A673 (cell line): ENCODE measurements at regions not wholly inside any gene's neighbourhood (a gene's known extent, or its start where the extent isn't known, plus 50 kb on each side); places are given as distances from the start of the nearest gene placed in this dataset.

Experiments
- BruUV-seq: library from RNA; stranded (reverse); fragments of 400-500 nt; replicated peaks from 2 replicates; lab custom pipeline; 2021; lab: Mats Ljungman, UMichigan
- CTCF ChIA-PET: fragments of 300-600 bp; sonication (Branson Sonifier 250); formaldehyde crosslinking; loops from one replicate; lab custom pipeline; 2022; ENCODE audit warnings: antibody characterized with exemption; lab: Charles Lee
- POLR2A ChIA-PET: fragments of 300-600 bp; sonication (Branson Sonifier 250); formaldehyde crosslinking; loops from one replicate; lab custom pipeline; 2022; ENCODE audit warnings: antibody characterized with exemption; ENCODE audit not compliant: low non-redundant PET; lab: Charles Lee
- DNase-seq: peaks from one replicate; pipeline ENCODE4 v3.0.0-alpha.2; 2015; ENCODE audit warnings: low spot score
- H3K27ac ChIP-seq: fragments of 200-600 bp; sonication (generic); 2 replicates; pipeline ENCODE4 v1.5.1; 2016; ENCODE audit warnings: mixed run types, low read depth, mild to moderate bottlenecking, mixed read lengths, antibody characterized with exemption, low read length; ENCODE audit not compliant: poor library complexity, severe bottlenecking
- H3K27me3 ChIP-seq: fragments of 200-600 bp; sonication (generic); replicated peaks from 2 replicates; pipeline ENCODE4 v1.6.1; 2017; ENCODE audit warnings: mixed run types, low read depth, mild to moderate bottlenecking, mixed read lengths, antibody characterized with exemption, low read length; ENCODE audit not compliant: insufficient read depth, poor library complexity
- H3K36me3 ChIP-seq: fragments of 200-600 bp; sonication (generic); 2 replicates; pipeline ENCODE4 v1.6.1; 2016; ENCODE audit warnings: mixed run types, mild to moderate bottlenecking, mixed read lengths, antibody characterized with exemption, low read length; ENCODE audit not compliant: insufficient read depth, poor library complexity, severe bottlenecking
- H3K4me1 ChIP-seq: fragments of 200-600 bp; sonication (generic); 2 replicates; pipeline ENCODE4 v1.6.1; 2017; ENCODE audit warnings: mixed run types, mild to moderate bottlenecking, mixed read lengths, antibody characterized with exemption, low read length; ENCODE audit not compliant: insufficient read depth, poor library complexity, severe bottlenecking
- H3K4me3 ChIP-seq: fragments of 200-600 bp; sonication (generic); 2 replicates; pipeline ENCODE4 v1.5.1; 2016; ENCODE audit warnings: low read depth, mixed run types, mild to moderate bottlenecking, mixed read lengths, low read length; ENCODE audit not compliant: poor library complexity, severe bottlenecking
- H3K9me3 ChIP-seq: fragments of 200-600 bp; sonication (generic); 2 replicates; pipeline ENCODE4 v1.6.1; 2016; ENCODE audit warnings: mixed run types, low read depth, mild to moderate bottlenecking, mixed read lengths, antibody characterized with exemption, low read length; ENCODE audit not compliant: poor library complexity, severe bottlenecking
- EZH2 ChIP-seq: fragments of 200-600 bp; sonication (generic); IDR thresholded peaks from 2 replicates; pipeline ENCODE4 v1.6.1; 2017; ENCODE audit warnings: borderline replicate concordance, low read depth, mild to moderate bottlenecking, mixed read lengths, antibody characterized with exemption, low read length; ENCODE audit not compliant: poor library complexity, severe bottlenecking
- intact Hi-C: fragments of 100-400 bp; cut with micrococcal nuclease; formaldehyde crosslinking; loops from one replicate; pipeline ENCODE4 v1.10.0; 2022; ENCODE audit not compliant: unreplicated experiment
- TF ChIP-seq, protein P1 (sequence below): fragments of 300-800, 200-600 bp; sonication (generic); conservative IDR thresholded peaks from 2 replicates; pipeline ENCODE4 v1.5.1; 2017; ENCODE audit warnings: low read depth, mild to moderate bottlenecking, antibody characterized with exemption, low read length, moderate library complexity, mixed read lengths

DNA sequence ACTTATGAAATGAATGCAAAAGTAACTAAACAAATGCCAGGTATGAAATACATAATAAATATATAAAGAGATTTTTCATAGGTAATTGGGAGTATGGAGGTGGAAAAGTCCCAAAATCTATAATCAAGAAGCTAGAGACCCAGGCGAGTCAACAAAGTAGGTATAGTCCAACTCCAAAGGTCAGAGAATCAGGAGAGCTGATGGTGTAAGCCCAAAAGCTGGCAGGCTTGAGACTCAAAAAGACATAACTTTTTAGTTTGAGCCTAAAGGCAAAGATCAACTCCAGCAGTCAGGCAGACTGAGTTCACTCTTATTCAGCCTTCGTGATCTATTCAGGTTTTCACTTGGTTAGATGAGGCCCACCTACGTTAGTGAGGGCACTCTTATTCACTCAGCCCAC is 157.4 kb upstream of the TMCO5A start:
- H3K9me3 ChIP-seq: no peaks in the 10 kb centered on the region
- H3K4me3 ChIP-seq: no peak overlapping the region
- BruUV-seq: no TSS peak
- no peaks in the 10 kb centered on the region for H3K36me3 ChIP-seq
- H3K4me1 ChIP-seq: peaks cover 5% of the 10 kb centered on the region
- DNase-seq: no peak
- intact Hi-C loops: no loop called here
- no peak overlapping the region for H3K27ac ChIP-seq
- ChIA-PET CTCF (no interaction called here), POLR2A (no interaction called here)
- TF ChIP-seq, protein P1, sequence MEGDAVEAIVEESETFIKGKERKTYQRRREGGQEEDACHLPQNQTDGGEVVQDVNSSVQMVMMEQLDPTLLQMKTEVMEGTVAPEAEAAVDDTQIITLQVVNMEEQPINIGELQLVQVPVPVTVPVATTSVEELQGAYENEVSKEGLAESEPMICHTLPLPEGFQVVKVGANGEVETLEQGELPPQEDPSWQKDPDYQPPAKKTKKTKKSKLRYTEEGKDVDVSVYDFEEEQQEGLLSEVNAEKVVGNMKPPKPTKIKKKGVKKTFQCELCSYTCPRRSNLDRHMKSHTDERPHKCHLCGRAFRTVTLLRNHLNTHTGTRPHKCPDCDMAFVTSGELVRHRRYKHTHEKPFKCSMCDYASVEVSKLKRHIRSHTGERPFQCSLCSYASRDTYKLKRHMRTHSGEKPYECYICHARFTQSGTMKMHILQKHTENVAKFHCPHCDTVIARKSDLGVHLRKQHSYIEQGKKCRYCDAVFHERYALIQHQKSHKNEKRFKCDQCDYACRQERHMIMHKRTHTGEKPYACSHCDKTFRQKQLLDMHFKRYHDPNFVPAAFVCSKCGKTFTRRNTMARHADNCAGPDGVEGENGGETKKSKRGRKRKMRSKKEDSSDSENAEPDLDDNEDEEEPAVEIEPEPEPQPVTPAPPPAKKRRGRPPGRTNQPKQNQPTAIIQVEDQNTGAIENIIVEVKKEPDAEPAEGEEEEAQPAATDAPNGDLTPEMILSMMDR: no peak
- no peak for TF ChIP-seq EZH2
- no peaks in the 10 kb centered on the region for H3K27me3 ChIP-seq

DNA sequence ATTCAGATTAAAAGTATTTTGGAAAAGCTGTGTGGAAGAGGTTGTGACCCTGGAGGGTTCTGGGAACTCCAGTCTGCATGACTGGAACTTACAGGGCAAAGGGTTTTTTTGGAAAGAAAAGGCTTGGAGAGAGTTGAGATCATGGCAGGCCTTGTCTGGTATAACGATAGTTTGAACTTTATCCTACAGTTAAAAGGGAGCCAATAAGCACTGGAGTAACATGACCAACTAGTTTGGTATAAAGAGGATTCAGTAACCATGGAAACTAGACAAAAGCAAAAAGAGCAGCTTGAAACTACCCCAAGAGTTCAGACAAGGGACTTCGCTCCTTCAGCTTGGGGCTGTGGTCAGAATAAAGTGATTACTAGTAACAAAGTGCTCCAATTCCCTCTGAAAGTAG is 151.2 kb upstream of the TMCO5A start:
- no peaks in the 10 kb centered on the region for H3K36me3 ChIP-seq
- no peaks in the 10 kb centered on the region for H3K9me3 ChIP-seq
- no TSS peak for BruUV-seq
- no peak overlapping the region for H3K4me3 ChIP-seq
- H3K27ac ChIP-seq: no peak overlapping the region
- no peak for TF ChIP-seq EZH2
- TF ChIP-seq, protein P1: no peak
- ChIA-PET POLR2A (no interaction called here), CTCF (no interaction called here)
- no peak for DNase-seq
- intact Hi-C loops: no loop called here
- H3K27me3 ChIP-seq: no peaks in the 10 kb centered on the region
- H3K4me1 ChIP-seq: no peaks in the 10 kb centered on the region

DNA sequence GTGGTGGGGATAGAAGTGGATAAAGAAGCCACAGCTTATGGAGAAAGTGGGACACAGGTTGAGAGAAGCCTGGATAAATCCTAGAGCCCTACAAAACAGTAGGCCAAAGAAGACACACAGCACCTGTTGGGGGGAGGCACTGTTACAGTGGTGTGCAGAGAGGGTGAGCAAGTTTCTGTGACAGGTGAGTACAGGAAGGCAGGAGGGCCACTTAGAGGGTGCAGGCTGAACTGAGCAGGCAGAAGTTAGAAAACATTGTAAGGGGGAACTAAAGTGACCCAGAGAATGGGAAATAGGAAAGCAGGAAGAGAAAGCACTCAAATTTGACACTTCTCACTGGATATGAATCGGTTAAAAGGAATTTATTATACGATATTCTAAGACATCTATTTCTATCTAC is 146.1 kb upstream of the TMCO5A start:
- ChIA-PET POLR2A (no interaction called here), CTCF (no interaction called here)
- Histone ChIP-seq H3K36me3 (no peaks in the 10 kb centered on the region), H3K9me3 (no peaks in the 10 kb centered on the region), H3K4me1 (no peaks in the 10 kb centered on the region), H3K27ac (no peak overlapping the region), H3K27me3 (no peaks in the 10 kb centered on the region), H3K4me3 (no peak overlapping the region)
- DNase-seq: no peak
- TF ChIP-seq, protein P1: no peak
- no peak for TF ChIP-seq EZH2
- BruUV-seq: no TSS peak
- intact Hi-C loops: no loop called here
